NCI-H748 (cell line): ENCODE measurements at regions not wholly inside any gene's neighbourhood (a gene's known extent, or its start where the extent isn't known, plus 50 kb on each side); places are given as distances from the start of the nearest gene placed in this dataset.
"Not testable (repeated sequence)": the region's sequence is repeated elsewhere in the genome, so short reads cannot be mapped to it uniquely, and the experiment has no call there.

ENCODE experiments used
- DNase-seq: peaks from one replicate; lab custom pipeline; 2025; ENCODE audit not compliant: unreplicated experiment; lab: John Stamatoyannopoulos, UW

DNA sequence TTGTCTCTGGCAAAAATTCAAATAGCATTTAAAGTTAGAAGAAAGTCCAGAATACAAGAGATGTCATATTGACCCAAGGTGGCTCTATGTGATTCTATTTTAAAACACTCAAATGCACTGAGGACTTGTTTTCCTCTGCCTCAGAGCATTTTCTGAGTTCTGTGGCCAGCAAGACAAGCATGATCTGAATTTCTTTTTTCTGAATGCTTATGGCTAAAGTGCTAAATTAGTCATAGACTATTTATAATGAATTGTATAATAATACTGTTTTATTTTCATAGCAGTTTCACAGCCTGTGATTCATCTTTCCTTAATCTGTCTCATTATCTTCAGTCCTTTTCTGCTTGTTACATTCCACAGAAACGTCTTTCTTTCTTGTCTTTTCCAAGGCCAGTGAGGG is 63.9 kb upstream of the SEC22B start:
- DNase-seq, result not testable (repeated sequence)

DNA sequence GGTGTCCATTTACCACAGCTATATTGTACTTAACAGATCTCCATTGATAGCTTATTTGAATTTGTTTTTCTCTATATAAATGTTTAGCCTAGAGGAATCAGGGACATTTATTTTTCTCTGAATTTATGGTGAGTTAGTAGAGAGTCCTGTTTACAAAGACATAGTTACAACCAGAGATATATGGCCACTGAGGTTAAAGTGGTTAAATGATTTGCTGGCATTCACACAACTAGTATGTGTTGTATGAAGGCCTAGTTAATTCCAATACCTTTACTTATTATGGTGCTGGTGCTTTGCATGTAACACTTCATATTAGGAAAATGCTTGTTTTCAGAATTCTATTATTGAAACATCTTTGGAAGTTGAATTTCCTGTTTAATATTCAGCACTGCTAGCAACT is 63.0 kb upstream of the SEC22B start:
- DNase-seq, result not testable (repeated sequence)

DNA sequence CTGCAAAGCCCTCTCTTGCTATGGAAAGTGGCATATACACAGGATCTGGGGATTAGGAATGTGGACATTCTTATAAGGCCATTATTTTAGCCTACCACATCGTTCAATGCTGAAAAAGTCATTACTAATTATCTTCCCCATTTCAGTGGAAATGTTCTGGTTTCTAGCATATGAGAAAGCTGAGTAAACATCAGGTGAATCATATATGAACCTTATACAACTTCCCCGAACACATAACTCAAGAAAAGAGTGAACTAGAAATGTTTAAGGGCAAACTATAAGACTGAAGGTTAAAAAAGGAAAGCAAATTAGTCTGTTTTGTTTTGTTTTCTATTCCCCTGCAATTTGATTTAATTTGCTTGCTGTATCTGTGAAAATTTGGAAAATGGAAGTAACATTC is 62.5 kb upstream of the SEC22B start:
- DNase-seq, result not testable (repeated sequence)

DNA sequence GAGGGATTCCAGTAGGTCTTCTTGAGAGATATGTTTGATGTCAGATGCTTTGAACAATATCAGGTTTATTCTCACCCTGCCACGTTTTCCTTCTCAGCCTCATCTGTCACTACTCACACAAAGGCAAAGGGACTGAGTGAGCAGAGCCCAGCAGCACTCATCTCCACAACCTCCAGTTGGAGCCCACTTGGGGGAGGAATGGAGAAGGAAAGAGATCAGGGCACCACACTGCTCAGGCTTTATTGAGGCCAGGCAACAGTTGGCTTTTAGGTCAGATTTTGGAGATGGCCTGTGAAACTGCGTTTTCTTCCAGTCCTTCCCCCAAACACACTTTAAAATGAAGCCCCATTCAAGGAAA is 57.3 kb upstream of the SEC22B start:
- DNase-seq, result not testable (repeated sequence)

DNA sequence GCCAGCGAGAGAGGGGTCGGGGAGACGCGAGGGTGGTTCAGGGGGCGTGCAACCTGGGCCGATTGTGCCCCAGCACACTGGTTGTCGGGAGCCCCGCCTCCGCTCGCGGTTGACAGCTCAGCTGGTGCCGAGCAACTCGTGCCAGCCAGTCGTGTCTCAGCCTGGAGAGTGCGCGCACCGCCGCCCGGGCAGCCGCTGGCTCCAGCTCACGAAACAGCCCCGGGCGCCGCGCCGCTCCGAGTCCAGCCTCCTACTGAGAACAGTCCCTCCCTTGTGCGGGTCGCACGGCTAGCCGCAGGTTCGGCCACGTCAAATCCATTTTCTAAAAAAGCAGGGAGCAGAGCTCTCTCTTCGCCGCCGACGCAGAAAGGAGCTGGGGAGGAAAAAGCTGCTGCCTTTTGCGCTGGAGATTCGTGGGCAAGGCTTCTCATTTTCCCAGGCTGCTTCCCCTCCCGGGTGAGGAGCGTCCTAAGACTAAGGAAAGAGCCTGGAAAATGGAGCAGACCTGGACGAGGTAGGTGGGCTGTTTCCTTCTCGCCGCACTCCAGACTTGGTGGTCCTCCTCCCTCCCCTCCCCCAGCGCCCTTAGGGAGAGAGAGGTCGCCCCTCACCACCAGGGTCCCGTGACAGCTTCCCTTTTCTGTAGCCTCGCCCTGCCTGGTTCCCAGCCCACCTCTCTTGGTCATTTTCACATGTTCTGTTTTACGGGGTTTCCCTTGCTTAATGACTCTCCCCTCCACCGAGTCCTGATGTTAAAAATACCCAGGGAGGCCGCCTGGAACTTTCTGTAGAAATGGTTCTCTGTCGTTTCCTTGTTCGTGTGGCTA is 56.7 kb upstream of the SEC22B start:
- DNase-seq, result not testable (repeated sequence)

DNA sequence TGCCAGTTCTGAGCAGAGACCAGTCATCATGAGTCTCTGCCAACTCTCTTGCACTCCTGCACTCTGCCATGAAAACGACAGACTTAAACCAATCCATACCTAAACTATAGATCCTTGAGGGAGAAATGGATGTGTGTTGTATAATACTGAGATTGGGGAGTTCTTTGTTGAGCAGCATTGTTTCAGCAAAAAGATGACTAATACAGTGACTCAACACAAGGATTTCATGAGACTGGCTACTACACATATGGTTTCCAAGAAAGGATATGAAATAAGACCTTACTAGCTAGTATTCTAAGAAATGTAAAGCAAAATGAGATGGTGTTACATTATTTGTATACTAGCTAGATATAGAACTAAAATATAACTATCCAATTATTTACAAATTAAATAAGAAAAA is 53.5 kb upstream of the SEC22B start:
- not testable (repeated sequence) for DNase-seq
